ENCODE measurements at regions not wholly inside any gene's neighbourhood (a gene's known extent, or its start where the extent isn't known, plus 50 kb on each side); places are given as distances from the start of the nearest gene placed in this dataset.

DNA sequence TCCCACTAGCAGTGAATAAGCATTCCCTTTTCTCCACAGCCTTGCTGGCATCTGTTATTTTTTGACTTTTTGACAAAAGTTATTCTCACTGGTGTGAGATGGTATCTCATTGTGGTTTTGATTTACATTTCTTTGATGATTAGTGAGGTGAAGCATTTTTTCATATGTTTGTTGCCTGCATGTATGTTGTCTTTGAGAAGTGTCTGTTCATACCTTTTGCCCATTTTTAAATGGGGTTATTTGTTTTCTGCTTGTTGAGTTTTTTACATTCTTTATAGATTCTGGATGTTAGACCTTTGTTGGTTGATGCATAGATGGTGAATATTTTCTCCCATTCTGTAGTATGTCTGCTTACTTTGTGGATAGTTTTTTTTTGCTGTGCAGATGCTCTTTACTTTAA lies 171.7 kb downstream of the SREK1 start:
- no peaks in the 10 kb centered on the region for H3K27me3 Mint-ChIP-seq (ENCODE audit: low read depth)
- H3K27ac ChIP-seq (ENCODE audit: insufficient read length, low read depth, low read length): no peak overlapping the region
- H3K9me3 Mint-ChIP-seq: peaks cover 25 to 37% of the 10 kb centered on the region in 2 experiments
- H3K18ac ChIP-seq (ENCODE audit: insufficient read length, low read depth, low read length): no peak overlapping the region
- H2BK5ac ChIP-seq (ENCODE audit: insufficient read length, low read length): no peak overlapping the region
- H3K27me3 ChIP-seq (ENCODE audit: insufficient read depth, low read length): no peaks in the 10 kb centered on the region
- no peak overlapping the region for H4K5ac ChIP-seq (ENCODE audit: insufficient read length, low read depth, low read length)
- no peaks in the 10 kb centered on the region for H4K20me1 ChIP-seq (ENCODE audit: control insufficient read depth, insufficient read depth, insufficient read length)
- H3K4me1 ChIP-seq (ENCODE audit: insufficient read depth, low read length): no peaks in the 10 kb centered on the region
- H3K79me2 ChIP-seq (ENCODE audit: insufficient read depth, low read length): no peaks in the 10 kb centered on the region
- no peak overlapping the region for H3T11ph ChIP-seq (ENCODE audit: low read length)
- no peak overlapping the region for H2AFZ ChIP-seq (ENCODE audit: low read length)
- H4K91ac ChIP-seq (ENCODE audit: insufficient read length, low read depth, low read length): no peak overlapping the region
- H3K9ac ChIP-seq (ENCODE audit: extremely low read depth, insufficient read length, low read length): no peak overlapping the region
- H2BK120ac ChIP-seq (ENCODE audit: low read depth, low read length, poor library complexity, severe bottlenecking): no peak overlapping the region
- peaks cover 5 to 25% (median 9%) of the 10 kb centered on the region in 3 experiments; a peak in 5 of 7 replicates for H3K36me3 Mint-ChIP-seq (ENCODE audit: insufficient read depth in 1 of 3, low read depth in 3 of 3)
- no peak overlapping the region for H2AK5ac ChIP-seq (ENCODE audit: insufficient read length, low read length)
- no peak overlapping the region for H3K27ac Mint-ChIP-seq
- H2BK15ac ChIP-seq (ENCODE audit: low read depth, low read length): no peak overlapping the region
- no peak overlapping the region for H3K4ac ChIP-seq (ENCODE audit: low read depth, low read length)
- no peak overlapping the region for H3K14ac ChIP-seq (ENCODE audit: insufficient read depth, low read length)
- H2BK20ac ChIP-seq (ENCODE audit: low read depth, low read length, poor library complexity, severe bottlenecking): no peak overlapping the region
- DNase-seq: no peak
- H2BK12ac ChIP-seq (ENCODE audit: insufficient read length, low read depth, low read length): no peak overlapping the region
- TF ChIP-seq, protein P1, sequence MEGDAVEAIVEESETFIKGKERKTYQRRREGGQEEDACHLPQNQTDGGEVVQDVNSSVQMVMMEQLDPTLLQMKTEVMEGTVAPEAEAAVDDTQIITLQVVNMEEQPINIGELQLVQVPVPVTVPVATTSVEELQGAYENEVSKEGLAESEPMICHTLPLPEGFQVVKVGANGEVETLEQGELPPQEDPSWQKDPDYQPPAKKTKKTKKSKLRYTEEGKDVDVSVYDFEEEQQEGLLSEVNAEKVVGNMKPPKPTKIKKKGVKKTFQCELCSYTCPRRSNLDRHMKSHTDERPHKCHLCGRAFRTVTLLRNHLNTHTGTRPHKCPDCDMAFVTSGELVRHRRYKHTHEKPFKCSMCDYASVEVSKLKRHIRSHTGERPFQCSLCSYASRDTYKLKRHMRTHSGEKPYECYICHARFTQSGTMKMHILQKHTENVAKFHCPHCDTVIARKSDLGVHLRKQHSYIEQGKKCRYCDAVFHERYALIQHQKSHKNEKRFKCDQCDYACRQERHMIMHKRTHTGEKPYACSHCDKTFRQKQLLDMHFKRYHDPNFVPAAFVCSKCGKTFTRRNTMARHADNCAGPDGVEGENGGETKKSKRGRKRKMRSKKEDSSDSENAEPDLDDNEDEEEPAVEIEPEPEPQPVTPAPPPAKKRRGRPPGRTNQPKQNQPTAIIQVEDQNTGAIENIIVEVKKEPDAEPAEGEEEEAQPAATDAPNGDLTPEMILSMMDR (conservative IDR thresholded peaks at IDR 0.05): no peak
- no peak overlapping the region for H3K4me2 ChIP-seq (ENCODE audit: insufficient read depth, insufficient read length, low read length)
- no peaks in the 10 kb centered on the region for H3K23me2 ChIP-seq (ENCODE audit: insufficient read length, low read depth, low read length, poor library complexity, severe bottlenecking)
- no peak overlapping the region for H3K4me3 Mint-ChIP-seq
- H3K79me1 ChIP-seq (ENCODE audit: insufficient read depth, low read depth, low read length, poor library complexity, severe bottlenecking): no peaks in the 10 kb centered on the region
- no peak overlapping the region for H3K23ac ChIP-seq (ENCODE audit: insufficient read length, low read depth, low read length)
- H3K56ac ChIP-seq (ENCODE audit: insufficient read length, low read depth, low read length): no peak overlapping the region
- H3K9me3 ChIP-seq (ENCODE audit: control insufficient read depth, low read depth, low read length): no peaks in the 10 kb centered on the region
- H3K4me1 Mint-ChIP-seq: peaks cover 0 to 6% of the 10 kb centered on the region in 2 experiments; a peak in 2 of 4 replicates
- H4K8ac ChIP-seq (replicated peaks; ENCODE audit: insufficient read length, low read depth, low read length): no peak overlapping the region

Data from H9 (cell line).